Ecto neural progenitor cell (in vitro differentiated cells): ENCODE measurements at regions not wholly inside any gene's neighbourhood (a gene's known extent, or its start where the extent isn't known, plus 50 kb on each side); places are given as distances from the start of the nearest gene placed in this dataset.

Experiments used
- DNase-seq: peaks from one replicate; pipeline ENCODE4 v3.0.0-alpha.2; 2018; ENCODE audit warnings: low spot score

GRCh38 chr3:13173186-13173585 is 100.0 kb upstream of the IQSEC1 start:
- no peak for DNase-seq

- DNase-seq = no peak
These were observed 99.4 kb upstream of the IQSEC1 start for GRCh38 chr3:13172644-13173013.

- no peak for DNase-seq
These were observed 98.7 kb upstream of the IQSEC1 start for GRCh38 chr3:13171704-13172643.

- DNase-seq = no peak
These were observed 97.1 kb upstream of the IQSEC1 start for GRCh38 chr3:13170317-13170716.

GRCh38 chr3:13168391-13168790 is 95.2 kb upstream of the IQSEC1 start:
- no peak for DNase-seq

GRCh38 chr3:13167829-13168228 is 94.6 kb upstream of the IQSEC1 start:
- DNase-seq = no peak

- DNase-seq = no peak
These were observed 94.0 kb upstream of the IQSEC1 start for GRCh38 chr3:13167064-13167743.

- no peak for DNase-seq
These were observed 93.2 kb upstream of the IQSEC1 start for GRCh38 chr3:13166243-13167063.

- no peak for DNase-seq
These were observed 92.3 kb upstream of the IQSEC1 start for GRCh38 chr3:13165576-13165975.

- no peak for DNase-seq
These were observed 91.8 kb upstream of the IQSEC1 start for GRCh38 chr3:13164893-13165492.

- DNase-seq = no peak
These were observed 90.7 kb upstream of the IQSEC1 start for GRCh38 chr3:13163848-13164382.

- no peak for DNase-seq
These were observed 89.5 kb upstream of the IQSEC1 start for GRCh38 chr3:13162549-13163320.

- no peak for DNase-seq
These were observed 88.7 kb upstream of the IQSEC1 start for GRCh38 chr3:13161771-13162535.

GRCh38 chr3:13161021-13161759 is 88.0 kb upstream of the IQSEC1 start:
- no peak for DNase-seq

GRCh38 chr3:13160619-13161018 is 87.4 kb upstream of the IQSEC1 start:
- DNase-seq = no peak

- DNase-seq = no peak
These were observed 86.7 kb upstream of the IQSEC1 start for GRCh38 chr3:13159890-13160289.

GRCh38 chr3:13158871-13159270 is 85.6 kb upstream of the IQSEC1 start:
- no peak for DNase-seq

GRCh38 chr3:13158408-13158807 is 85.2 kb upstream of the IQSEC1 start:
- DNase-seq = no peak

GRCh38 chr3:13157986-13158385 is 84.8 kb upstream of the IQSEC1 start:
- DNase-seq = no peak
